ENCODE measurements at regions not wholly inside any gene's neighbourhood (a gene's known extent, or its start where the extent isn't known, plus 50 kb on each side); places are given as distances from the start of the nearest gene placed in this dataset.

DNA sequence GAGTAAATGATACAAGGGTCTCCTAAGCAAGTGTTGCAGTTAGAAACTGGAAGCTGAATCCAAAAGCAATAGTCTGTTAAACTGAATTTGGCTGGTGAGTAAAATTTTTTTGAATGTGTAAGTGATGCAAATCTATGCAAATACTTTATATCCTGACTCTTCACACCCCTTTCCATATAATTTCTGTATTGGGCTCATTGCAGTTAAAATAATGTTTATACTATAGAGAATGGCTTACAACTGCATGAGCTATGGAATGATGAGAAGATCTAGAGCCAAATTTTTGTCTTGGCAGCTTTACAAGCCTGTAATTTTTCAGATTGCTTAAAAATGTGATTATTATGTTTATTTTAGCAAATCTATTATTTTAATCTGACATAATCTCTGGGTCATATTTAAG lies 57.0 kb upstream of the GABRA1 start:
- TF ChIP-seq, protein P1, sequence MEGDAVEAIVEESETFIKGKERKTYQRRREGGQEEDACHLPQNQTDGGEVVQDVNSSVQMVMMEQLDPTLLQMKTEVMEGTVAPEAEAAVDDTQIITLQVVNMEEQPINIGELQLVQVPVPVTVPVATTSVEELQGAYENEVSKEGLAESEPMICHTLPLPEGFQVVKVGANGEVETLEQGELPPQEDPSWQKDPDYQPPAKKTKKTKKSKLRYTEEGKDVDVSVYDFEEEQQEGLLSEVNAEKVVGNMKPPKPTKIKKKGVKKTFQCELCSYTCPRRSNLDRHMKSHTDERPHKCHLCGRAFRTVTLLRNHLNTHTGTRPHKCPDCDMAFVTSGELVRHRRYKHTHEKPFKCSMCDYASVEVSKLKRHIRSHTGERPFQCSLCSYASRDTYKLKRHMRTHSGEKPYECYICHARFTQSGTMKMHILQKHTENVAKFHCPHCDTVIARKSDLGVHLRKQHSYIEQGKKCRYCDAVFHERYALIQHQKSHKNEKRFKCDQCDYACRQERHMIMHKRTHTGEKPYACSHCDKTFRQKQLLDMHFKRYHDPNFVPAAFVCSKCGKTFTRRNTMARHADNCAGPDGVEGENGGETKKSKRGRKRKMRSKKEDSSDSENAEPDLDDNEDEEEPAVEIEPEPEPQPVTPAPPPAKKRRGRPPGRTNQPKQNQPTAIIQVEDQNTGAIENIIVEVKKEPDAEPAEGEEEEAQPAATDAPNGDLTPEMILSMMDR (IDR thresholded peaks at IDR 0.05): no peak
- TF ChIP-seq EZH2 (IDR thresholded peaks at IDR 0.05): no peak

Measured in neural progenitor cell (in vitro differentiated cells).